K562 (cell line): ENCODE measurements at regions not wholly inside any gene's neighbourhood (a gene's known extent, or its start where the extent isn't known, plus 50 kb on each side); places are given as distances from the start of the nearest gene placed in this dataset.

Source experiments
- ARID2 ChIP-seq: fragments of 450-650 bp; IDR thresholded peaks from 2 replicates; pipeline ENCODE4 v1.6.1; 2017; ENCODE audit warnings: antibody characterized with exemption, mild to moderate bottlenecking
- CBX5 ChIP-seq: IDR thresholded peaks from 2 replicates; pipeline ENCODE4 v1.6.1; 2014; ENCODE audit warnings: low read depth, borderline replicate concordance
- CTBP1 ChIP-seq: fragments of 450-650 bp; IDR thresholded peaks from 2 replicates; pipeline ENCODE4 v1.6.1; 2016; ENCODE audit warnings: borderline replicate concordance
- DDX20 ChIP-seq: fragments of 450-650 bp; IDR thresholded peaks from 2 replicates; pipeline ENCODE4 v1.6.1; 2016; ENCODE audit warnings: missing genetic modification characterization, low read depth, mild to moderate bottlenecking, missing compliant biosample characterization, moderate library complexity
- DPF2 ChIP-seq: fragments of 450-650 bp; IDR thresholded peaks from 2 replicates; pipeline ENCODE4 v1.6.1; 2016
- ELF4 ChIP-seq: fragments of 450-650 bp; formaldehyde crosslinking; IDR thresholded peaks from 2 replicates; pipeline ENCODE4 v1.4.0; 2022; ENCODE audit warnings: missing genetic modification characterization
- FIP1L1 ChIP-seq: fragments of 200-400 bp; formaldehyde crosslinking; IDR thresholded peaks from 2 replicates; pipeline ENCODE4 v1.6.1; 2018; ENCODE audit warnings: mild to moderate bottlenecking, low read depth, low read length; ENCODE audit not compliant: poor library complexity, severe bottlenecking
- FOXM1 ChIP-seq, 2 experiments: fragments of 450-650 bp in 1 of 2; sonication (generic) in 1 of 2; formaldehyde crosslinking in 1 of 2; IDR thresholded peaks; 2 replicates each; pipeline versions ENCODE4 v1.6.1 to v1.9.0; 2017 to 2022; ENCODE audit warnings: low read depth in 2 of 2, mild to moderate bottlenecking in 2 of 2, missing genetic modification reagents in 1 of 2, moderate library complexity in 1 of 2
- HINFP ChIP-seq: fragments of 450-650 bp; conservative IDR thresholded peaks from 2 replicates; pipeline ENCODE4 v1.6.1; 2016; ENCODE audit warnings: missing genetic modification characterization, low read depth, mild to moderate bottlenecking, control low read depth, missing compliant biosample characterization
- HIVEP1 ChIP-seq: fragments of 250-450 bp; sonication (Bioruptor Pico); IDR thresholded peaks from 2 replicates; pipeline ENCODE4 v1.4.0; 2020; ENCODE audit warnings: mild to moderate bottlenecking
- JUNB ChIP-seq: fragments of 450-650 bp; formaldehyde crosslinking; conservative IDR thresholded peaks from 2 replicates; pipeline ENCODE4 v1.4.0; 2020; ENCODE audit warnings: mild to moderate bottlenecking
- KAT8 ChIP-seq: fragments of 450-650 bp; IDR thresholded peaks from 2 replicates; pipeline ENCODE4 v1.6.1; 2016; ENCODE audit warnings: low read depth, mild to moderate bottlenecking
- L3MBTL2 ChIP-seq: fragments of 450-650 bp; IDR thresholded peaks from 2 replicates; pipeline ENCODE4 v1.6.1; 2016; ENCODE audit warnings: mild to moderate bottlenecking, moderate library complexity
- LCOR ChIP-seq: sonication (generic); formaldehyde crosslinking; IDR thresholded peaks from 2 replicates; pipeline ENCODE4 v1.8.0; 2022; ENCODE audit warnings: mild to moderate bottlenecking, missing genetic modification reagents
- MLX ChIP-seq, 2 experiments: fragments of 450-650 bp in 1 of 2; sonication (generic) in 1 of 2; formaldehyde crosslinking; conservative IDR thresholded peaks; 2 replicates each; pipeline versions ENCODE4 v1.4.0 to v1.8.1; 2020 to 2022; ENCODE audit warnings: mild to moderate bottlenecking in 1 of 2, missing genetic modification reagents in 1 of 2
- NR0B1 ChIP-seq: fragments of 450-650 bp; IDR thresholded peaks from one replicate; pipeline ENCODE4 v1.6.1; 2018; ENCODE audit warnings: mild to moderate bottlenecking, moderate library complexity; ENCODE audit not compliant: partially characterized antibody
- RBM34 ChIP-seq: fragments of 200-400 bp; formaldehyde crosslinking; IDR thresholded peaks from 2 replicates; pipeline ENCODE4 v1.6.1; 2018; ENCODE audit warnings: low read length, borderline replicate concordance; ENCODE audit not compliant: insufficient read depth
- RFX1 ChIP-seq: fragments of 450-650 bp; IDR thresholded peaks from 2 replicates; pipeline ENCODE4 v1.6.1; 2016; ENCODE audit warnings: mild to moderate bottlenecking, moderate library complexity
- SIN3B ChIP-seq: fragments of 450-650 bp; IDR thresholded peaks from 2 replicates; pipeline ENCODE4 v1.6.1; 2017; ENCODE audit warnings: low read depth, mild to moderate bottlenecking, moderate library complexity
- TCF15 ChIP-seq: fragments of 250-450 bp; sonication (Bioruptor Pico); IDR thresholded peaks from 2 replicates; pipeline ENCODE4 v1.8.0; 2022; ENCODE audit warnings: moderate library complexity, mild to moderate bottlenecking, inconsistent platforms
- TOE1 ChIP-seq, 2 experiments: fragments of 450-650 bp in 1 of 2; sonication (generic) in 1 of 2; formaldehyde crosslinking in 1 of 2; IDR thresholded peaks; 2 replicates each; pipeline versions ENCODE4 v1.7.1 to v1.8.0; 2016 to 2022; ENCODE audit warnings: borderline replicate concordance in 2 of 2, mild to moderate bottlenecking in 2 of 2, antibody characterized with exemption in 1 of 2, inconsistent platforms in 1 of 2, low read depth in 1 of 2, missing genetic modification reagents in 1 of 2, moderate library complexity in 1 of 2
- ZNF124 ChIP-seq: sonication (generic); formaldehyde crosslinking; IDR thresholded peaks from 2 replicates; pipeline ENCODE4 v1.8.1; 2022; ENCODE audit warnings: missing genetic modification reagents
- ZNF134 ChIP-seq: fragments of 250-450 bp; sonication (Bioruptor Pico); conservative IDR thresholded peaks from 2 replicates; pipeline ENCODE4 v1.4.0; 2020
- ZNF143 ChIP-seq: sonication (generic); formaldehyde crosslinking; IDR thresholded peaks from 2 replicates; pipeline ENCODE4 v1.9.0; 2022; ENCODE audit warnings: mild to moderate bottlenecking, missing genetic modification reagents
- ZNF23 ChIP-seq: fragments of 250-450 bp; sonication (Bioruptor Pico); IDR thresholded peaks from 2 replicates; pipeline ENCODE4 v1.4.0; 2020; ENCODE audit warnings: mild to moderate bottlenecking
- ZNF408 ChIP-seq: fragments of 250-450 bp; sonication (Bioruptor Pico); IDR thresholded peaks from 2 replicates; pipeline ENCODE4 v1.4.0; 2020; ENCODE audit warnings: low read depth, mild to moderate bottlenecking, moderate library complexity
- ZNF766 ChIP-seq: fragments of 200-800 bp; sonication (Bioruptor generic); conservative IDR thresholded peaks from 2 replicates; pipeline ENCODE4 v1.6.1; 2016; ENCODE audit warnings: missing genetic modification characterization, missing compliant biosample characterization

GRCh38 chr7:106812027-106812643 lies 52.9 kb upstream of the PIK3CG start (continued):
- TF ChIP-seq TCF15 (no peak), SIN3B (no peak), L3MBTL2 (peak; percentile 96), CTBP1 (0 out of 2 replicates have a peak, but pooled peaks have one; percentile 41), FIP1L1 (no peak), KAT8 (no peak), FOXM1 (IDR thresholded peaks at IDR 0.05; ENCODE audit: low read depth) (no peak), FOXM1 (CRISPR knock-in tag; IDR thresholded peaks at IDR 0.05; ENCODE audit: low read depth) (no peak), CBX5 (no peak), HINFP (tag) (no peak), ZNF134 (peak; percentile 85), RBM34 (no peak), RFX1 (no peak), ZNF408 (CRISPR knock-in tag) (no peak), ZNF23 (CRISPR knock-in tag) (no peak), ARID2 (no peak), ZNF124 (CRISPR knock-in tag) (no peak), ZNF766 (CRISPR knock-in tag) (peak; percentile 83), MLX (CRISPR knock-in tag; conservative IDR thresholded peaks at IDR 0.05) (no peak), HIVEP1 (CRISPR knock-in tag) (0 out of 2 replicates have a peak, but pooled peaks have one; percentile 16), ELF4 (CRISPR knock-in tag) (no peak), DDX20 (tag) (no peak; the same call in 1 of the 2 replicates), DPF2 (no peak), LCOR (CRISPR knock-in tag) (peak; percentile 63), JUNB (CRISPR knock-in tag) (no peak), ZNF143 (no peak), TOE1 (IDR thresholded peaks at IDR 0.05; ENCODE audit: borderline replicate concordance) (no peak), TOE1 (CRISPR knock-in tag; IDR thresholded peaks at IDR 0.05; ENCODE audit: borderline replicate concordance, low read depth) (no peak), NR0B1 (no peak)
